Forelimb muscle (tissue), 1 donor: ENCODE measurements at regions not wholly inside any gene's neighbourhood (a gene's known extent, or its start where the extent isn't known, plus 50 kb on each side); places are given as distances from the start of the nearest gene placed in this dataset.

ENCODE experiments used
- DNase-seq: peaks from one replicate; pipeline ENCODE4 v3.0.0-alpha.2; 2013; ENCODE audit warnings: low read depth

DNA sequence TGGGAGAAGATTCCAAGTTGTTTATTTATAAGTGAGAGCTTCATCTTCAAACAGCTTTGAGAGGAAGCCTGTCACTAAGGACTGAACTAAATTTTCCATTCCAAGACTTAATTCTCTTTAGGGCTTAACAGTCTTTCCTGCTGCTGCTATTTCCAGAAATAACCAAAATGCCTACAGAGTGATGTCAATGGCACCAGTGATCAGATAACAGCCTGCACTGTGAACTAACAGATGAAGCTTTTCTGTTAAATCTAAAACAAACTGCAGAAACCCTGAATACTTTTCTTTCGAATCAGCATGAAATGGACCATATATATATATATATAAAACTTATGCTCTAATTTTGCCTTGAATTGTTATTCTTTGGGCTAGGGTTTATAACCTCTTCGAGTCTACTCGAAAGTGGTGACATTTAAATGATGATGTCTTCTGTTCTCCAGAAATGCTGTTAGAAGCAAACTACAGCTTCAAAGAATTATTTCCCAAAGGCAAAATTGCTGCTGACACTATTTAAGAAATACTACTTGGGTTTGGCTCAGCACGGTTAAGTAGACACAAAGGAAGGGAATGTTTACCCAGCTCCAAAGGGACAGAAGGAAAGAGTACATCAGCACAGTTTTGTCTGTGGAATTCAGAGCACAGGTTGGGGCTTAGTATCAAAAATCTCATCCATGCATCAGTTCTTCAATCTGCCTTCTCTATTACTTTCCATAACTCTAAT, 238.5 kb upstream of the LRRN1 start:
- DNase-seq, result no peak

DNA sequence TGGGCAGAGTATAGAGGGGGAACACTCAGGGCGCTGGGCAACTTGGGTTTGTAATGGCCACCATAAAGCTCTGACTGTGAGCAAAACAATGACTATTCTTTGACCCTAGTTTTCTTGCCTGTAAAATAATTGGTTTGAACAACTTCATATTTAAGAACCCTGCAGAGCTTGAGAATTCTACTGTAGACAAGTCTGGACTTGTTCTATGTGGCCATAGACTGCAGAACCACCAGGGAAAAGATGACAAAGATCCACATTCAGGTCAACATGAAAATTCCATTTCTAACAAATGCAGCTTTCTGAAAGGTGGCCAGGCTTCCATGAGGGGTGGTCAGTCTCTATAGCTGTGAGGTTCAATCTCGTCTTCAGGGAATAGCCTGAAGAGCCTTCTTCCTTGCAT, 239.4 kb upstream of the LRRN1 start:
- no peak for DNase-seq

DNA sequence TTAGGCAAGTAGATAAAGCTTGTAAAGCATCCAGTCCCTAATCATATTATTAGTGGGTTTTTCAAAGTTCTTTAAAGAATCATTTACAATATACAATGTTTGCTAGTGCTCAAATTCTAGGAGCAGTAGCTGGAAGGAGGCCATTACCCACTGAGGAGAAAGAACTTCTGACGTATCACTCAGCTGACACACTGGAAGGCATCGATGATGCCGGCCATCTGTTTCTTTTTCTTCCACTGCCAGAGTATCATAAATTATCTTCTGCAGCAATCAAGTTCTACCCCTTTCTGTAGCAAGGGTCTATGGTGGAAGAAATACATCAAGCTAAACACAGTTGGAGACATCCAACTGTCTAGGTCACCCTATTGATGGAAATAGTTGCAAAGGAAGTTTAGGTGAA, 243.2 kb upstream of the LRRN1 start:
- DNase-seq, result no peak

DNA sequence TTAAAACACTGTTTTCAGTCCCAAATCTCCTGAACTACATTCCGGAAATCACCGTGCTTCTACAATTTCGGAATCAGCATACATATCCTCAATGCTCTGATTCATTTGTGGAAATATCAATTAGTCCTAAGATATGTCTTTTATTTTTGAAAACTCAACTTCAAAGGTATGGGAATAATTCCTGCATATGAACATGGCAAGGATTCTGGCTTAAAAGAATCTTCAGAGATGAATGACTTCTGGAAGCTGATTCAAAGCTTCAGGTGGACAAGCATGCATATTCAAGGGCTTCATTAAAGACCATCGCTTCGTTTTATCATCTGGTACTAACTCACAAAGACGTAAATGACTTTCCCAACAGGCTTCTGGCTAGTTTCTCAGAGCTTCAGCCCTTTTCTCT, 246.0 kb upstream of the LRRN1 start:
- no peak for DNase-seq

DNA sequence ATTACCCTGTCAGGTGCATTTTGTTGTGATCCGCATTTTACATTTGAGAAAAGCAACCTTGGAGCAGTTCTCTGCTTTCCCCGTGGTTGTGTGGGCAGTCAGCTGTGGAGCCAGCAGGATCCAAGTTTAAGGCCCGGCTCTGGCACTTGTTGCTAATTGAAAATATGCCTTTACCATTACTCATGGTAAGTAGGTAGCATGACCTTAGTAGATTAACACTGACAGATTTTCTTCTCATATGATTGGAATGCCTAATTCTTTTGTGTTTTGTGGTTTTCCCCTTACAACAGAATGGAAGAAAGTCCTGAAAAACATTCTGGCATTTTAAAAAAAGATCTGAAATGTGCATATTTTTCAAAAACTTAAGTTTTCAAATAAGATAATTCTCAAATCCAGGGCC, 246.5 kb upstream of the LRRN1 start:
- no peak for DNase-seq

DNA sequence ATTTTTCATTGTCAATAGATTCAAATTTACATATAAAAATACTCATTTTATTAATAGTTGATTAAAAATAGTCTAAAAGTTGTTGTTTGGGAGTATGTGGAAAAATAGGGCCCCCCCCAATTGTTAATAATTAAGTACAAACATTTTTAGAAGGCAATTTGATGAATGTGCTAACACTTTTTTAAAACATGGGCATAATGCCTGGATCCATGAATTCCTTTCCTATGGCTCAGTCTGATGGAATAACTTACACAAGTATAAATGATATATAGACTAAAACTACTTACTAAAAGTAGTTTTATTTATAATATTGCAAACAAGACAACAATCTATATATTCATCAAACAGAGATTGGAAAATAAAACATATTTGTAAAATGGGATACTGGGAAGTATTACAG, 247.2 kb upstream of the LRRN1 start:
- no peak for DNase-seq

DNA sequence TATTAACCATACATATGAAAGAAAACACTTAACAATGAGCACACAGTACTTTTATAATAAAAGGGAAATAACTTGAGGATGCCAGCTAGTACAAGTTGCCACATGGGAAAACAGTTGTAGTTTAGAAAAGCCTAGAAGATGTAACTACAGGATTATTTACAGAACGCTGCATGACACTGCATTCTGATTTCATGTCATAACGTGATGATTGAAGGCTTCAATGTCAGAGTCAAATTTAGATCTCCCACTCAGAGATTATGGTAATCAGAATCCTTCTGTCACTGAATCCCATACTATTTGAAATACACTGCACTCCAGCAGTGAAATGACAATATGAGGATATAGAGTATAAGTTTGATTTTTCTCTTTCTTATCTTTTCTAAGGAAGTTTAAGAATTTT, 253.9 kb upstream of the LRRN1 start:
- no peak for DNase-seq

DNA sequence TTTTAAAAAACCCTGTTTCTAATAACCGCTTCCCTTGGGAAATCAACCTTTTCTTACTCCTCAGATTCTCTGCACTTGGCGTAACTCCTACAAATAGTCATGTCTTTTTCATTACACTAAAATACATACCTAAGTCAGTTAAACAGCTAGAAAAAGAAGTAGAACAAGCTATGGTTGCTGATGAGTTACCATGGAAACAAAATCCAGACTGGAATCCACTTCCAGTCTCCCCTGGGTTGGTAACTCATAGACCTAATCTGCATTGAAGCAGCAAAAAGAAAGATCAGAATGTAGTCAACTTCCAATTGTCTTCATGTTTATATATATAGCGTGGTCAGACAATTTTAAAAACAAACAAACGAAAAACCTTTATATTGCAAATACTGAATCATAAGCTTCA, 260.8 kb upstream of the LRRN1 start:
- DNase-seq, result no peak

DNA sequence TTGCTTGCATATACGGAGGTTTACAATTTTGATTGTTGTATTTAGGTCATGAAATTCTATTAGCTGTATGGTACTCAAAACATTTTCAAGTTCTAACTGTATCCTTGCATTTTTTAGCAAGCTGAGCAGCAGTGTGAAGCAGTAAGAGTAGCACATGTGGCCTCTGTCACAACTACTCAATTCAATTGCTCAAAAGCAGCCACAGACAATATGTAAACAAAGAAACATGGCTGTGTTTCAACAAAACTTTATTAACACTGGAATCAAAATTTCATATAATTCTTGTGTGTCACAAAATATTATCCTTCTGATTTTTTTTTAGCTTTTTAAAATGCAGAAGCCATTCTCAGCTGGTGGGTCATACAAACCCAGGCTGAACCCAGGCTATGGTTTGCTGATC, 266.7 kb upstream of the LRRN1 start:
- no peak for DNase-seq

DNA sequence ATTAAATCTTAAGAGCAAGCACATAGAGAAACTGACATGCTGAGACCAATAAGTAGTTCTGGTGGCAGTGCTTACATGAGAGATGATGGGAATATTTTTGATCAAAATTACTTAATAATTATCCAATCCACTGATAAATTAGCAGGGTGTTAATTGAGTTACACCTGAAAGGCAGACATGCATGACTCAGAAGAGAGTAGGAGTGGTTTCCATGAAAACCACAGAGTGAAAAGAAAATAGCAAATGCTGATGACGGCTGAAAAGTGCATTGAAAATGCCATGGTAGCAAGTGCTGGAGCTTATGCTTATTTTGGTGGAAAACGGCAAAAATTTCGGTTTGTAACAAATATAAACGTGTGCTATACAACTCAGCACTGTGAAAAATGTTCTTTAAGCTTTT, 267.8 kb upstream of the LRRN1 start:
- no peak for DNase-seq

DNA sequence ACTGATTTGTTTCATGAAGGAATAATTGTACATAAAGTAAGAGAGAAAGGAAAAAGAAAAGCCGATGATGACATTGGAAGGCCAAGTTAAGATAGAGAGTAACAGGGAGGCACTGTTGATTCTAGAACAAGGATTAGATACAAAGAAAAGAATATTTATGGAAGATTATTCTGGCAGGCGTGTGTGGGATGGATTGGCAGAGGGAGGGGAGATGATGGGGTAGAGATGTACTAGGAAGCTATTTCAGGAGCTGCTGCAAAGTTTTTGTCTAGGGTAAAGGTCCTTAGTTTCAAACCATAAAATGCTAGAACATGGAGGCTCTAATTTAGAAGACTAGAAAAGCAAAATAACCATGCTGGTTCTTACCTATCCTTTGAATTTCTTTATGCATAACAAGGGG, 280.0 kb upstream of the LRRN1 start:
- no peak for DNase-seq

DNA sequence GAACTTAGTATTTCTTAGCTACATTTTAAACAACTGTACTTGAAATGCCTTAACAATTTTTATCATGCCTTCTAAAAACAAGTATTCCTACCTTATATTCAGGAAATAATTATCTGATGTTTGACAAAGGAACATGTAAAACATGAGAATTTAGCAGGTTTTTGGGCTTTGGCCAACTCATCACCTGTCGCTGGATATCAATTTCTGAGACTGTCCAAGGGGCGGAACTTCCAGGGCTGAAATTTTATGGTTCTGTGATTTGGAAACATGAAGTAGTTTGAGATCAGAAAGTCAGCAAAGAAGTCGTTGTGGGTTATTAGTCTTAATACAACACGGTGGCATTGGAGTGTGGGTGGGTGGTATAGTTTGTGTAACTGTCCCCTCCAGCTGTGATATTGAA, 282.2 kb upstream of the LRRN1 start:
- DNase-seq, result no peak

DNA sequence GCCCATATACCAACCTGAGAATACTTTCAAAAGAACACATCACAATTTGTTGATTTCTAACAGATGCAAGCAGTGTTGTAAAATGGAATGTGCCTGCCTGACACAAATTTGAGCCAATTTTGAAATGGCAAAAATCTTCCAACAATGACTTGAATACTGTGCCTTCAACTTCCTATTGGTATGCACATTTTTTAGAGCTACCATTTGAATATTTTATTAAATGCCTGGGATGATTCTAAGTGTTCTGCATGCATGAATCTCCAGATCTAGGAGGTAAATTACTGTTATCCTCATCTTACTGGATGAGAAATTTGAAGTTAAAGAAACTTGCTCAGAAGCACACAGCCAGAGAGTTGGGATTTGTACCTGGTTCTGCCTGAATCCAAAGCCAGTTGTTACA, 282.8 kb upstream of the LRRN1 start:
- DNase-seq, result no peak

DNA sequence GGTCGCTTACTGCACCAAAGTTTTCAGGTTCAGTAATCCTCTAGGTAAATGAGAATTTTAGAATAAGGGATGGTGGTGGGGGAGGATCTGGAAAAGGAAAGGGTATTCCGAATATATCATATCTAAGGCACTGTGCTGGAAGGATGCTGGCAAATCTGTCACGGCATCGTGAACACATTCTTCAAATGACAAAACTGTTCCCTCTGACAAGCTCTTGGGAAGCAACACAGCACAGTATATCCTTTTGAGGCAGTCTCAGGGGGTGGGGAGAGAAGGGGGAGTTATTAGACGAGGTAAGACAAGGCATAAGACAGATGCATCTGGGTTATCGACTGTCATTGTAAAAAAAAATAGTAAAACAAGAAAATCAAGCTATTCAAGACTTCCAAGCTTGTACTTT, 289.6 kb upstream of the LRRN1 start:
- no peak for DNase-seq

DNA sequence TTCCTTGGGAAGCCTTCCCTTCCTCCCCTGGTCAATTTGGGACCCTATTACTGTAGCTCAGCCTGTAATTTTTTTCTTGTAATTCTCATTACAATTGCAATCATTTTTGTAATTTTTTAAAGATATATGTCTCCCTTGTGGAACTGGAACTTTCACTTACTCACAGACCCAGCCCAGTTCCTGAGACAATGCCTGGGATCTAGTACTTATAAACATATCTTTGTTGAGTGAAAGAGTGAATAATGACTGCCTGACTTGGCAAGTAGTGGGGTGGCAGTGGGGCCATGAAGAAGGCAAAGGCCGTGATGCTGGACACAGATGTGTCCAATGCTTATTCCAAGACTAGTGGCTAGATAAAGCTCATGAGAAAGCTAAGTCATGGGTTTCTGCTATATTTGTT, 294.5 kb upstream of the LRRN1 start:
- DNase-seq, result no peak

DNA sequence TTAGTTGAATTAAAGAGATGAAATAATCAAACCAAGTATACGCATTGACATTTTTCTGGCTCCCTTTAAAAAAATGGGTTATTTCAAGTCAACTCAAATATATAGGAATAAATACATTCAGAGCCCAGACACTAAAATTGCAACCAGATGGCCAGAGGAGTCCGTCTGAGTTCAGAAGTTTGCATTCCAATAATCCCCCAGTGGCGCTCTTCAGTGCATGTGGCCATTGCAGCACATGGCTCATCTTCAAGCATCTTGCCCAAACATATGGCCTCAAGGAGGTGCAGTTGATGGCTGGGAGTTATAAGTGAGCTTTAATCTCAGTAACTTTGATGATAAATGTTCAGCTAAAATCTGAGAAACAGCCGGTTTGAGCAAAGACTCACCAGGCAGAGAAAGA, 295.8 kb upstream of the LRRN1 start:
- peak; percentile 22 for DNase-seq

DNA sequence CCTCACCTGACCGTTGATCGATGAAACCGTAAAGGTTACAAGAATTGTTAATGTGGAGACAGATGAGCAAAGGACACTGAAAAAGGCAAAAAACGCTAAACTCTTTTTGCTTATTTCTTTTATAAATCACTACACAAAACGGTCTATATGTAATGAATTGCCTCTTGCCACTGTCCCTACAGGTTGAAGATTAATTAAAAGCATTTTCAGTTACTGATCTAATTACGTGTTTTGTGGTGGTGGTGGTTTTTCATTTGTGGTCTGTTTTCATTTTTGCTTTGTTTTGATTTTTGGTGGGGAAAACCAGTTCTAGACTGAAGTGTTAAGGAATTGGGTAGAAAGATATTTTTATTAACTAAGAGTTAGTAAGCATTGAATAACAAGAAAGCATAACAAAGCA, 299.2 kb upstream of the LRRN1 start:
- DNase-seq, result no peak

DNA sequence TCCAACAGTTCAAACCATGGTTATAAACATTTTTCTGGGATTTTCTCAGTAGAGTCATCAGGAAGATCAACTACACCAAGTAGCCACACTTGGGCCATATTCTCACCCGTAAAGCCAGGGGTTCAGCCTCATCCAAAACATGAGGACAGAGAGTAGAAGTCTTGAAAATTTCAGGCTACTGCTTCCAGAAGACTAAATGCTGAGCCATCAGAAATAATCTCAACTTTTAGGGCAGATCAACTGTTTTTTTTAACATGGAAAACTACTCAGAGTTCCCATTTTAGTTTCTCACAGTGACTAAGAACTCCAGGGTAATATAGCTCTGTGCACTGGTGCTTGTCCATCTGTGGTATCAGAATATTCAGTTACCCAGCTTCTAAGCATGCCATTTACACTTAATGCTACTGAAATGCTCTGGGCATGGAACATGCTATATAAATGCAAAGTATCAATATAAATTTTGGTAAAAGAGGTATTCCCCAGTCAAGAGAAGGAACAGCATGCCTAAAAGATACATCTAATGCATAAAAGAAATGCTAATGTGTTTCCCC, 300.1 kb upstream of the LRRN1 start:
- DNase-seq, result no peak

DNA sequence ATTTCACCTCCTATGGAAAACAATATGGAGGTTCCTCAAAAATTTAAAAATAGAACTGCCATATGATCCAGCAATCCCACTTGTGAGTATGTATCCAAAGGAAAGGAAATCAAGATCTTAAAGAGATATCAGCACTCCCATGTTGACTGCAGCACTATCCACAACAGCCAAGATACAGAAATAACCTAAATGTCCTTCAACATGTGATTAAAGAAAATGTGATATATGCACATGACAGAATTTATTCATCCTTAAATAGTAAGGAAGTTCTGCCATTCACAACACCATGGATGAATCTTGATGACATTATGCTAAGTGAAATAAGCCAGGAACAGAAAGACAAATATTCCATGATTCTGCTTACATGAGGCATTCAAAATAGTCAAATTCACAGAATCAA, 303.6 kb upstream of the LRRN1 start:
- DNase-seq, result no peak

DNA sequence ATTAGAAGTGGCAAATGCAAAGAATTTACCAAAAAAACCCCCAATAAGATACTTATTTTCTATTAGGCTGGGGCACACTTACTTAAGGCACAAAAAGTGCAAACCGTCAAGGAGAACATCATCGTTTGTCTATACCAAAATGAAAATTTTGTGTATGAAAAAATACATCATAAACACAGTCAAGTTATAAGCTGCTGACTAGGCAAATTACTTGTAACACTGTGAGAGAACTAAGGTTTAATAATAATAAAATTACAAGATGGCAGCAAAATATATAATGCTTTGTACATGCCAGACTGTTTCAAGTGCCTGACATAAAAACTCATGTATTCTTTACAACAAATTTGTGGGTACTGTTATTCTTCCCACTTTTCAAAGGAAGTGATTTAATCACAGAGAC, 297.2 kb upstream of the CRBN start:
- no peak for DNase-seq

DNA sequence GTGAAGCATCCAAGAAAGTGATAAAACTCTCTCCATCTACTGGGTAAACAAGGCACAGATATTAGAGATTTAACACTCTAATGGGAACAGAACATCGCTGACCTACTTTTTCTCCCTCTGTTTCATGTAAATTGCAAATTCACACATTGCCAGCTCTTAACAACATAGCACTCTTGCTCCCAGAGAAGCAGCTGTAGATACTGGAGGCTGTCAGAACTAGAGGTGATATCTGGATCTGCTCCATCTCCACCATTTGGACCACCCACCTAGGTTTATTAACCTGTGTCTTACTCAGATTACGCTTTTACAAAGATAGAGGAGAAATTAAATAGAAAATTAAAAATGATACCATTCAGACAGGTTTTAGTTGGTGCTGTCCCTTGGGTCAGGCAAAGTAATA, 289.1 kb upstream of the CRBN start:
- DNase-seq, result no peak

DNA sequence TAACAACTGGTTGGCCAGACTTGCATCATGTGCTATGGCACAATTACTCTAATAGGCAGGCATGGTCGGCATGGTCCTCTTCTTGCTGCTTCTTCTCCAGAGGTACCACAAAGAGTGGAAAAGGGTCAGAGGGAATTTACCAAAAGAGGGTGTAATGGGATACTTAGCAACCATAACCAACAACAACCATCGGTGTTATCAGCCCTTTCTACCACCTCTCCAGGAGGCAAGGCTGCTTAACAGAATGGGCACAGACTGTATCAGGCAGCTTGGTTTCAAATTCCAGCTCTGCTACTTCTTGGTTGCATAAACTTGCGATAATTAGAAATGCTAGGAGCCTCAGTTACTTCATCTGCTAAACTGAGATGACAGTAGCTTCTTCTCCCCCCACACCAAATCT, 284.6 kb upstream of the CRBN start:
- DNase-seq, result no peak

DNA sequence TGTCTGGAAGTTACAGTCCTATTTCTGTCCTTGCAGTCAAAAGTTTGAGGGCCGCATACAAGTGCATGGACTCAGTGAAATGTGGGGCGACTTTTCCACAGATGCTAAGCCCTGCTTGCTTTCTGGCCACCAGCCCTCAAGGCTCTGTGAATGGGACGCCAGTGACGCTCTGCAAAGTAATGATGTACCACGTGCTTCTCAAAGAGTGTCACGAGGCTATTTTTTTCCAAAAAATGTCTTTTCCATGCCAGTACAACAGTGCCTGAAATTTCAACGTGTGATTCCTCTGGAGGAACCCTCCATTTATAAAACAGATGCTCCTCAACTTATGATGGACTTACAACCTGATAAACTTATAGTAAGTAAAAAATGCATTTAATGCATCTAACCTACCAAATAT, 281.8 kb upstream of the CRBN start:
- DNase-seq, result no peak

DNA sequence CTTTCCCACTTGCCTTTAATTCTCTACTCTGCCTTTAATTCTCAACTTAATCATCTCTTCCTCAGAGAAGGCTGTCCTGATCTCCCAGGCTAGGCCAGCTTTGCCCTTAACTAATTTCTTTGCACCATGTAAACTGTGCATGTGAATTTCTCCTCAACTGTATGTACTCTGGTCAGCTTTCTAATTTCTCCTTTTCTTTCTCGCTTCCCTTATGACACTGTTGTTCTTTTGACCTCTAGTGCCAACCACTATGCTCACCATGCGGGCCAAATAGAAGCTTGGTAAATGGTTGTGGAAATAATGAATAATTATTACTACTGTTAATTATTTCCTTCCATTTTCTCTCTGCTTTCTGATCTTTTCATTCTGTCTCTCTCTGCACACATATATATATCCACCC, 269.0 kb upstream of the CRBN start:
- no peak for DNase-seq
